ENCODE measurements at regions not wholly inside any gene's neighbourhood (a gene's known extent, or its start where the extent isn't known, plus 50 kb on each side); places are given as distances from the start of the nearest gene placed in this dataset.

GRCh38 chr12:127301876-127302275, 965.1 kb upstream of the TMEM132C start:
- no peak for DNase-seq

GRCh38 chr12:127304751-127305725, 961.9 kb upstream of the TMEM132C start:
- no peak for DNase-seq

- no peak for DNase-seq
These were observed 960.3 kb upstream of the TMEM132C start for GRCh38 chr12:127306604-127307215.

- DNase-seq: no peak
These were observed 959.4 kb upstream of the TMEM132C start for GRCh38 chr12:127307528-127307927.

- no peak for DNase-seq
These were observed 958.8 kb upstream of the TMEM132C start for GRCh38 chr12:127308148-127308547.

- no peak for DNase-seq
These were observed 956.4 kb upstream of the TMEM132C start for GRCh38 chr12:127310548-127310947.

- no peak for DNase-seq
These were observed 955.1 kb upstream of the TMEM132C start for GRCh38 chr12:127311720-127312364.

GRCh38 chr12:127324681-127325080, 942.3 kb upstream of the TMEM132C start:
- no peak for DNase-seq

GRCh38 chr12:127327986-127328385, 939.0 kb upstream of the TMEM132C start:
- DNase-seq: no peak

GRCh38 chr12:127328867-127329266, 938.1 kb upstream of the TMEM132C start:
- no peak for DNase-seq

GRCh38 chr12:127334365-127334764, 932.6 kb upstream of the TMEM132C start:
- DNase-seq: no peak

GRCh38 chr12:127334912-127335644, 931.9 kb upstream of the TMEM132C start:
- DNase-seq: no peak

GRCh38 chr12:127336416-127336815, 930.6 kb upstream of the TMEM132C start:
- DNase-seq: no peak

GRCh38 chr12:127339065-127339464, 927.9 kb upstream of the TMEM132C start:
- no peak for DNase-seq

- DNase-seq: no peak
These were observed 926.6 kb upstream of the TMEM132C start for GRCh38 chr12:127340381-127340780.

- DNase-seq: no peak
These were observed 924.1 kb upstream of the TMEM132C start for GRCh38 chr12:127342861-127343260.

GRCh38 chr12:127343940-127344339, 923.0 kb upstream of the TMEM132C start:
- no peak for DNase-seq

- no peak for DNase-seq
These were observed 915.4 kb upstream of the TMEM132C start for GRCh38 chr12:127351481-127352010.

GRCh38 chr12:127355061-127355841, 911.7 kb upstream of the TMEM132C start:
- peak in 2 of 56 donors; percentile 1 to 3 for DNase-seq

- DNase-seq: no peak
These were observed 908.1 kb upstream of the TMEM132C start for GRCh38 chr12:127358888-127359287.
